ENCODE measurements at regions not wholly inside any gene's neighbourhood (a gene's known extent, or its start where the extent isn't known, plus 50 kb on each side); places are given as distances from the start of the nearest gene placed in this dataset.

DNA sequence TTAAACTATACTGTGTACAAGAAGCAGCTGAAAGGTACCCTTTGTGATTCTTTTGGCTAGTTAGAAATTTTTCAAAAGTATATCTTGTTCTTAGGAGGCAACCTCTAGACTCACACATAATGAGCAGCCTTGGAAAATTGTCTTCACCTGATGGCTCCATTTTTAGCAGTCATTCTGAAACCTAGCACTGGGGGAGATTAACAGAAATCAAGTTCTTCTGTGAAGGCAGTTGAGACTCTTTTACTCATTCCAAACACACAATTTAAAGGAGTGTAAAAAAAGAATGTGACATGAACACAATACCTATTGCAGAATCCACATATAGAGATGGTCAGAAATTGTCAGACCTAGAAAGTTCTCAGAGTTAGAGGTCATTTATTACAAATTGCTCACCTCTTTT, 197.7 kb downstream of the UBE2E3 start:
- Histone ChIP-seq H3K9ac (ENCODE audit: low read depth in 1 of 3, low read length in 3 of 3) (no peak overlapping the region), H3K9me3 (ENCODE audit: control insufficient read depth in 3 of 3, low read length in 3 of 3) (no peaks in the 10 kb centered on the region), H3K4me3 (ENCODE audit: low read length in 3 of 3) (no peak overlapping the region), H3K27me3 (ENCODE audit: control insufficient read depth in 3 of 3, insufficient read depth in 3 of 3, low read length in 3 of 3) (no peaks in the 10 kb centered on the region), H3K4me1 (ENCODE audit: control insufficient read depth in 3 of 3, insufficient read depth in 3 of 3, low read length in 3 of 3) (peaks cover 0 to 8% (median 0%) of the 10 kb centered on the region in 3 donors), H3K27ac (ENCODE audit: low read depth, low read length) (no peak overlapping the region), H3K36me3 (ENCODE audit: control insufficient read depth in 3 of 3, insufficient read depth in 3 of 3, low read length in 3 of 3) (no peaks in the 10 kb centered on the region)

DNA sequence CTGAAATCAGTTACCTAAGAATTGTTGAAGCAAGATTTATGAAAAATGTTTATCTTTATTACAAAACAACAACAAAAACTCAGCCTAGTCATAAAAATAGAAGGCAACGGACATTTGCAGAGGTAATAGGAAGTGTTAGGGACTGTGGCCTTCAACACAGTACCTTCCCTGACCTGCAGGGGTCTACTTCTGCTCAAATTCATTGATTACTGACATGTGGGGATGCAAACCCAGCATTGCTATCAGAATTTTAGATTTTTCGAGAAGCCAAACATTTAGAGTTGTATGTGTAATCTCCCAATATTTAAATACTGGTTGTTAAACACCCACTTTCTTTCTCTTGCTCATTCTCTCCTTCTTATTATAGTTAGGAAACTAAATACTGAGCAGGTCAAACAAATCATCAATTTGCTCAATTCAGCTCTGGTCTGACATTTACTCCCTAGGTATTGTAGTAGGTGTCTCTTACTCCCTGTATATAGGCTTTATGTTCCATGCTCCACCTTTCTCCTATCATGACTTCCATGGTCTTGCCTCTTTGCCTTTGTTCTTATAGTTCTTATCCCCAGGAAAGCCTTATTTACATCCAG, 198.5 kb downstream of the UBE2E3 start:
- no peak overlapping the region for H3K4me3 ChIP-seq (ENCODE audit: low read length in 3 of 3)
- no peaks in the 10 kb centered on the region for H3K9me3 ChIP-seq (ENCODE audit: control insufficient read depth in 3 of 3, low read length in 3 of 3)
- H3K4me1 ChIP-seq (ENCODE audit: control insufficient read depth in 3 of 3, insufficient read depth in 3 of 3, low read length in 3 of 3), result peaks cover 0 to 8% (median 0%) of the 10 kb centered on the region in 3 donors
- no peak overlapping the region for H3K27ac ChIP-seq (ENCODE audit: low read depth, low read length)
- no peak overlapping the region for H3K9ac ChIP-seq (ENCODE audit: low read depth in 1 of 3, low read length in 3 of 3)
- H3K27me3 ChIP-seq (ENCODE audit: control insufficient read depth in 3 of 3, insufficient read depth in 3 of 3, low read length in 3 of 3), result no peaks in the 10 kb centered on the region
- H3K36me3 ChIP-seq (ENCODE audit: control insufficient read depth in 3 of 3, insufficient read depth in 3 of 3, low read length in 3 of 3), result no peaks in the 10 kb centered on the region

DNA sequence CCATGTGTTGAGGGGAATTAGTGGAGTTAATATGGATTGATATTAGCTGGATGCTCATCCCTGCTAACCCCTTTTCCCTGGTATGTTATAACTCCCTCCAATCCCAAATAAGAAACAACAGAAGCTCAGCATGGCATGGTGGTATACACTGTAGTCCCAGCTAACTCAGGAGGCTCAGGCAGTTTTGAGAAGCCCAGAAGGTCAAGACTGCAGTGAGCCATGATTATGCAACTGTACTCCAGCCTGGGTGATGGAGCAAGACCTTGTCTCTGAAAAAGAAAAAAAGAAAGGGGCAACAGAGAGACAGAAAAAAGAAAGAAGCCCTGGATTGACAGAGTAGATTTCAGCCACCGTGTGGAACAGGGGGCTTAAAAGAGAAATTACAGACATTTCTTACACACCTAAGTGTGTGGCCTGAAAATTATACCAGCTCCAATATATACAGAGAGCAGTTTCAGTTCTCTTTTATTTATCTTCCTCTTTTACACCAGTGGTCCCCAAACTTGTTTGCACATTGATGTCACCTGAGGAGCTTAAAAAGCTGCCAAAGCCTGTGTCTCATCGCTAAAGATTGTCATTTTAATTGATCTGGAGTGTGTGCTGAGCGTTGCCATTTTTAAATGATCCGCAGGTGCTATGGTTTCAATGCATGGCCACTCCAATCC, 203.6 kb downstream of the UBE2E3 start:
- no peak overlapping the region for H3K9ac ChIP-seq (ENCODE audit: low read depth in 1 of 3, low read length in 3 of 3)
- no peaks in the 10 kb centered on the region for H3K27me3 ChIP-seq (ENCODE audit: control insufficient read depth in 3 of 3, insufficient read depth in 3 of 3, low read length in 3 of 3)
- H3K4me1 ChIP-seq (ENCODE audit: control insufficient read depth in 3 of 3, insufficient read depth in 3 of 3, low read length in 3 of 3), result no peaks in the 10 kb centered on the region

DNA sequence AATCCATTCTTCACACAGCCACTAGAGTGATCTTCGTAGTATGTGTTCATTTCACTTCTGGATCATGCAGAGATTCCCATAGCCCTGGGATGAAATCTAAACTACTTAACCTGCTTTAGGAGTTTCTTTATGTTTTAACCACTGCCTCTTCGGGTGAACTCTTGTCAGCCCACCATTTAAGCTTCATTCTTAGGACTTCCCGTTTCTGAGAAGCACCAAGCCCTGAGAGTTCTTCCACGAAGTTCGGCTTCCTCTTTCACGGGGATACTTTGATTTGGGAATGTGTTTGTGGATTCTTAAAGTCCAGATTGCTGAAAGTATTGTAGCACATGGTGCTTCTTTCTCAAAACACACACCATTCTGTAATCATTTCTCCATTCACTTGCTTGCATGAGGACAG, 205.0 kb downstream of the UBE2E3 start:
- no peaks in the 10 kb centered on the region for H3K4me1 ChIP-seq (ENCODE audit: control insufficient read depth in 3 of 3, insufficient read depth in 3 of 3, low read length in 3 of 3)
- H3K9ac ChIP-seq (ENCODE audit: low read depth in 1 of 3, low read length in 3 of 3), result no peak overlapping the region
- H3K9me3 ChIP-seq (ENCODE audit: control insufficient read depth in 3 of 3, low read length in 3 of 3), result no peaks in the 10 kb centered on the region
- no peaks in the 10 kb centered on the region for H3K27me3 ChIP-seq (ENCODE audit: control insufficient read depth in 3 of 3, insufficient read depth in 3 of 3, low read length in 3 of 3)
- no peaks in the 10 kb centered on the region for H3K36me3 ChIP-seq (ENCODE audit: control insufficient read depth in 3 of 3, insufficient read depth in 3 of 3, low read length in 3 of 3)
- H3K4me3 ChIP-seq (ENCODE audit: low read length in 3 of 3), result no peak overlapping the region
- no peak overlapping the region for H3K27ac ChIP-seq (ENCODE audit: low read depth, low read length)

More for the DNA sequence above, 203.6 kb downstream of the UBE2E3 start:
- Histone ChIP-seq H3K9me3 (ENCODE audit: control insufficient read depth in 3 of 3, low read length in 3 of 3) (no peaks in the 10 kb centered on the region), H3K4me3 (ENCODE audit: low read length in 3 of 3) (no peak overlapping the region), H3K27ac (ENCODE audit: low read depth, low read length) (no peak overlapping the region), H3K36me3 (ENCODE audit: control insufficient read depth in 3 of 3, insufficient read depth in 3 of 3, low read length in 3 of 3) (no peaks in the 10 kb centered on the region)

DNA sequence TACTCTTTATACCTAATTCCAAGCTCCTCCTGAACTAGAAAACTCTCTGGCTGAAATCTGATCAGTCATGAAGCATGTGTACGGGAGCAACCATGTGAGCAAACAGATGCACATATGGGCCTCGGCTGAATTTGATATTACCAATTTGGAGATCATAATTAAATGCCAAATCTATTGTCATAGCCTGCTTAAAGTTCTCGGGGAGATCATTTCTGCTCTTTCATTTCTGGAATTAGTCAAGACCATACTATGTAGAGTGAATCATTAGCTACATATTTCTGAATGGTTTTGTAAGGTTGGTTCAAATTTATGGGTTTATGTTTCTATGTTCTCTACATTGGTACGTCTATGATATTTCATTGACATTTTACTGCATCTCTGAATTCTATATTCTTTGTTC, 205.5 kb downstream of the UBE2E3 start:
- Histone ChIP-seq H3K4me1 (ENCODE audit: control insufficient read depth in 3 of 3, insufficient read depth in 3 of 3, low read length in 3 of 3) (no peaks in the 10 kb centered on the region), H3K36me3 (ENCODE audit: control insufficient read depth in 3 of 3, insufficient read depth in 3 of 3, low read length in 3 of 3) (no peaks in the 10 kb centered on the region), H3K27ac (ENCODE audit: low read depth, low read length) (no peak overlapping the region), H3K9me3 (ENCODE audit: control insufficient read depth in 3 of 3, low read length in 3 of 3) (no peaks in the 10 kb centered on the region), H3K4me3 (ENCODE audit: low read length in 3 of 3) (no peak overlapping the region), H3K9ac (ENCODE audit: low read depth in 1 of 3, low read length in 3 of 3) (no peak overlapping the region), H3K27me3 (ENCODE audit: control insufficient read depth in 3 of 3, insufficient read depth in 3 of 3, low read length in 3 of 3) (no peaks in the 10 kb centered on the region)

DNA sequence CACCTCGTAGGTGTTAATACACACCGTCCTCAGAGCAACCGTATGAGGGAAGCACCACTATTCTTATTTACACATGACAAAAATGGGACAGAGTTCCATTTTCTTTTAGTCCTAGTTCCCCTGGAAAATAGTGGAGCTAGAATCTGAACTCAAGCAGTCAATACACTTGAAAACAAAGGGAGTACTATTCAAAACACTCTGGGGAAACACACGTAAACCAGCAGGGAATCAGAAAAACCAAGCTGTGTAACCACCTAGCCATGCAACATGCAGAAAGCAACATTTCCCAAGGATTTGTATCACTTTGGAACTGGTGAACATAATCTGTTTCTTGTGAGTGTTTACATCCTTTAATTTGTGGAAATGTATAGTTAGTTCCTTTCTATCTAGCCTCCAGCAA, 208.2 kb downstream of the UBE2E3 start:
- H3K27me3 ChIP-seq (ENCODE audit: control insufficient read depth in 3 of 3, insufficient read depth in 3 of 3, low read length in 3 of 3), result no peaks in the 10 kb centered on the region
- no peak overlapping the region for H3K4me3 ChIP-seq (ENCODE audit: low read length in 3 of 3)
- H3K27ac ChIP-seq (ENCODE audit: low read depth, low read length), result no peak overlapping the region
- H3K36me3 ChIP-seq (ENCODE audit: control insufficient read depth in 3 of 3, insufficient read depth in 3 of 3, low read length in 3 of 3), result no peaks in the 10 kb centered on the region
- no peaks in the 10 kb centered on the region for H3K4me1 ChIP-seq (ENCODE audit: control insufficient read depth in 3 of 3, insufficient read depth in 3 of 3, low read length in 3 of 3)
- H3K9ac ChIP-seq (ENCODE audit: low read depth in 1 of 3, low read length in 3 of 3), result no peak overlapping the region
- no peaks in the 10 kb centered on the region for H3K9me3 ChIP-seq (ENCODE audit: control insufficient read depth in 3 of 3, low read length in 3 of 3)

DNA sequence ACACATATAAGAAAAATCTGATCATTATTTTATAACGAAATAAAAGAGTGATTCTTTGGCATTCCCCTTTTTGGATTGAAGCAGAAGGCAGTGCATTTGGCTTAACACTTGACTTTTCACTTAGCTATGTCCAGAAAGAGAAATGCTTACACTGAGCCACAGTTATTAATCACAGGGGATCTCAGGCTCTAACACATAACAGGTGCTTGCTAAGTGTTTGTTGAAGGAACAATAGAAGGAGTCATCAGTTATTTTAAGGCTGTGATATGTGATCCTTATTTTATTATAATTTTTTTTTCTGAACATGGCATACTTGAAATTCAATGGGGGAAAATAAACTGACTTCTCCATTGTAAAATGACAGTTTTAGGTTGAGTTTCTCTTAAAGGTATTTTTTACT, 209.5 kb downstream of the UBE2E3 start:
- Histone ChIP-seq H3K9me3 (ENCODE audit: control insufficient read depth in 3 of 3, low read length in 3 of 3) (no peaks in the 10 kb centered on the region), H3K9ac (ENCODE audit: low read depth in 1 of 3, low read length in 3 of 3) (no peak overlapping the region), H3K4me1 (ENCODE audit: control insufficient read depth in 3 of 3, insufficient read depth in 3 of 3, low read length in 3 of 3) (no peaks in the 10 kb centered on the region), H3K27me3 (ENCODE audit: control insufficient read depth in 3 of 3, insufficient read depth in 3 of 3, low read length in 3 of 3) (no peaks in the 10 kb centered on the region), H3K4me3 (ENCODE audit: low read length in 3 of 3) (no peak overlapping the region), H3K27ac (ENCODE audit: low read depth, low read length) (no peak overlapping the region), H3K36me3 (ENCODE audit: control insufficient read depth in 3 of 3, insufficient read depth in 3 of 3, low read length in 3 of 3) (no peaks in the 10 kb centered on the region)

DNA sequence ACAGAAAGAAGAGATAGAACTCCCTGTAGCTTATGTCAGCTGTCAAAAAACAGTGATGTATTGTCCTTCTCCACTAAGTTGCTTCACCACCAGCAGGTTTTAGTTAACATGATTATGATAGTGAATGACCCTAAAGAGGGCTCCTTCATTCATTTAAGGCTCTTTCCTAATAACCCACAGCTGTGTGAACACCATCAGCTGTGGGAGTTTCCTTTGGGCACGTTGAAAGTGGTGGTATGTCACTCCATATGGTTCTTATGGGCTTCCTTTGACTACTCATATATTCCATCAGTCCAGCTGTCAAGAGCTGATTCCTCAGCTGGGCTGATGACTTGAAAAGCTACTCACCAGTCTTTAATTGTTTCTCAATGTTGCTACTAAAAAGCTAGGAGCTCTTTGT, 210.3 kb downstream of the UBE2E3 start:
- H3K9me3 ChIP-seq (ENCODE audit: control insufficient read depth in 3 of 3, low read length in 3 of 3), result no peaks in the 10 kb centered on the region
- H3K27ac ChIP-seq (ENCODE audit: low read depth, low read length), result no peak overlapping the region
- no peaks in the 10 kb centered on the region for H3K4me1 ChIP-seq (ENCODE audit: control insufficient read depth in 3 of 3, insufficient read depth in 3 of 3, low read length in 3 of 3)
- H3K27me3 ChIP-seq (ENCODE audit: control insufficient read depth in 3 of 3, insufficient read depth in 3 of 3, low read length in 3 of 3), result no peaks in the 10 kb centered on the region
- no peak overlapping the region for H3K9ac ChIP-seq (ENCODE audit: low read depth in 1 of 3, low read length in 3 of 3)
- no peak overlapping the region for H3K4me3 ChIP-seq (ENCODE audit: low read length in 3 of 3)
- H3K36me3 ChIP-seq (ENCODE audit: control insufficient read depth in 3 of 3, insufficient read depth in 3 of 3, low read length in 3 of 3), result no peaks in the 10 kb centered on the region

DNA sequence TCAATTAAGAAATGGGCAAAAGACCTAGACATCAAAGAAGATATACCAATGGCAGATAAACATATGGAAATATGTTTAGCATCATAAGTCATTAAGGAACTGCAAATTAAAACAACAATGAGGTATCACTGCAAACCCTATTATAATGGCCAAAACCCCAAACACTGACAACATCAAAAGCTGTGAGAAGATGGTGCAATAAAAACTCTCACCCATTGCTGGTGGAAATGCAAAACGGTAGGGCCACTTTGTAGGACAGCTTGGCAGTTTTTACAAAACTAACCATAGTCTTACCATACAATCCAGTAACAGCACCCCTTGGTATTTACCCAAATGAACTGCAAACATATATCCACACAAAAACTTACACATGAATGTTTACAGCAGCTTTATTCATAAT, 213.1 kb downstream of the UBE2E3 start:
- Histone ChIP-seq H3K27ac (ENCODE audit: low read depth, low read length) (no peak overlapping the region), H3K27me3 (ENCODE audit: control insufficient read depth in 3 of 3, insufficient read depth in 3 of 3, low read length in 3 of 3) (no peaks in the 10 kb centered on the region), H3K9me3 (ENCODE audit: control insufficient read depth in 3 of 3, low read length in 3 of 3) (no peaks in the 10 kb centered on the region), H3K4me1 (ENCODE audit: control insufficient read depth in 3 of 3, insufficient read depth in 3 of 3, low read length in 3 of 3) (no peaks in the 10 kb centered on the region), H3K9ac (ENCODE audit: low read depth in 1 of 3, low read length in 3 of 3) (no peak overlapping the region), H3K4me3 (ENCODE audit: low read length in 3 of 3) (no peak overlapping the region), H3K36me3 (ENCODE audit: control insufficient read depth in 3 of 3, insufficient read depth in 3 of 3, low read length in 3 of 3) (no peaks in the 10 kb centered on the region)

DNA sequence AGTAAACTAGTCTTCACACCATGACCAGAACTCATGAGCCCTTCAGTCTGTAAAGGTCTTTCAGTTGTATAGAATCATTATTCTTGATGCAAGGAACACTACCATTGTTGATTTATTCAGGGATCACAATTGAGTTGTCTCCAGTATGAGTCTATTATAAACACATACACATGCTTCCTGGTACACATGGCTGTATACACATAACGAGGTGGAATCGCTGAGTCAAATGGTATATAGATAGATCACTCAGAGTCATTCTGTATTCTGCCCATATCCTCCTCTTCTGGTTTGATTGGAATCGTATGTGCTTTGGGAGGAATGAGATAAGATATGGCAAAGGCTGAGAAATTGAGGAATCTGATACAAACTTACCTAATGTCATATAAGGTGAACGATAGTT, 216.0 kb downstream of the UBE2E3 start:
- H3K9ac ChIP-seq (ENCODE audit: low read depth in 1 of 3, low read length in 3 of 3), result no peak overlapping the region
- no peaks in the 10 kb centered on the region for H3K4me1 ChIP-seq (ENCODE audit: control insufficient read depth in 3 of 3, insufficient read depth in 3 of 3, low read length in 3 of 3)
- H3K27me3 ChIP-seq (ENCODE audit: control insufficient read depth in 3 of 3, insufficient read depth in 3 of 3, low read length in 3 of 3), result no peaks in the 10 kb centered on the region
- H3K27ac ChIP-seq (ENCODE audit: low read depth, low read length), result no peak overlapping the region
- H3K9me3 ChIP-seq (ENCODE audit: control insufficient read depth in 3 of 3, low read length in 3 of 3), result no peaks in the 10 kb centered on the region
- H3K4me3 ChIP-seq (ENCODE audit: low read length in 3 of 3), result no peak overlapping the region
- no peaks in the 10 kb centered on the region for H3K36me3 ChIP-seq (ENCODE audit: control insufficient read depth in 3 of 3, insufficient read depth in 3 of 3, low read length in 3 of 3)
